HG02588 (cell line): ENCODE measurements at regions not wholly inside any gene's neighbourhood (a gene's known extent, or its start where the extent isn't known, plus 50 kb on each side); places are given as distances from the start of the nearest gene placed in this dataset.

Experiments
- ATAC-seq: cut with Tn5 transposase; IDR thresholded peaks from one replicate; pipeline ENCODE4 v1.9.1; 2021; ENCODE audit warnings: mild to moderate bottlenecking, moderate library complexity; ENCODE audit not compliant: unreplicated experiment

DNA sequence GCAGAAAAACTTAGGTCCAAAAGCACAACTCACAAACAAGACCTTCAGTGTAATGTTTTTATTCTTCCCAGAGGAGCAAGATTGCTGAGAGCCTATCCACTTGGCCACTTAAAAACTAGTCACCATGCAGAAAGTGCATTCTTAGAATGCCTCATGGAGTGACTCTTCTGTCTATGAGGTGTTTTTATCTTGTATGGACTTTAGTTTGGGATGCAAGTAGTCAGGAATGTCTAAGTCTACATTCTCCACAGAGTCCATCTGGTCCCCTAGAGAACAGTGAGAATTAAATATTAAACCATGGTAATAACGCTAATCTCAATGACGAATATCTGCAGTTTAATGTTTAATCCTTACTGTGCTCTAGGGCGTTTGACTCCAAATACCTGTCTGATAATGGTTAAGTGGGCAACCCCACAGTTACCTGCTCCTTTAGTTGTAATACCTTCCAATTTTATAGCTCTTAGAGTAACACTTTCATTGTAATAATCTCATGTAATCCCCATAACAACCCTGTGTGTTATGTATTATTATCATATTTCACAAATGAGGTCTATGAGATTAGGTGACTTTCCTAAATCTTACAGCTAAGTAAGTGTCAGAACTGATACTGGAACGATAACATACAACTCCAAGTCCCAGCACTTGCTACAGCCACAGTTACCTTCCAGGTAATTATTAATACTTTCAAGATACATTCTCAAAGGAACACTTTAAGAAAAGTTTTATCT, 235.6 kb upstream of the JADE1 start:
- ATAC-seq: no peak

DNA sequence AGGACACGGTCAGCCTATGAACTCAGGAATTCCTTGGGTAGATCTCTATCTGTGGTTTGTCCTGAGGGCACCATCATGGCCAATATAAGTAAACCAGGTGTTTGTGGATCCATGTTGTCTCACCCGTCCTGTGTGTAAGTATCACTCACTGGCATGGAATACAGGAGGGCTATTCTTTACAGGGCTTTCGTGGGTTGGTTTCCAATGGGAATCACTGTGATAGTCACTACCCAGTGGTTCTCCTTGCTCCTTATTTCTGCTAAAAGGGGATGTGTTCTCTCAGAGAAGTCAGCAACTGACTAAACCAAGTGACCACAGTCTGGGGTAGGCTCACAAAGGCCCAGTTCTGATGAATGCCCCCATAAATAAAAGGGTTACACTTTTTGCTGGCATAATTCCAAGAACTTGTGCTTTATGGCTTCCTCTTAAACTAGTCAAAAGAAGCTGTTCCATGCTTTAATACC, 236.7 kb upstream of the JADE1 start:
- ATAC-seq: no peak

DNA sequence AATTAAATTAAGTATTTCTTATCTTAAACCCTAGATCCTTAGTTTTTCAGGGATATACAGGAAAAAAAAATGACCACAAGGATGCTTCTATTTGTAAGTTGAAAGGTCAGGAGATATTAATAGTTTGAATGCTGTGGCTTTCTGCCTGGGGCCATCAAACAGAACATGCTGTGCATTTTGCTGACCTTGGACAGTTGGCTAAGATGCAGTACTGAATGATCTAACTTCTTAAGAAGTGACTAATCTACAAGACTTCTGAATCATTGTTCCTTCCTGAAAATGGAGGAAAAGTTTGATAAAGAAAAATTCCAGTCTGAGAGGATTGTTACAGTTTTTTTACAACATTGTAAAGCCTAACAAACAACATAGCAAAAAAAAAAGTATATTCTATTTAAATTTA, 237.8 kb upstream of the JADE1 start:
- ATAC-seq: no peak

DNA sequence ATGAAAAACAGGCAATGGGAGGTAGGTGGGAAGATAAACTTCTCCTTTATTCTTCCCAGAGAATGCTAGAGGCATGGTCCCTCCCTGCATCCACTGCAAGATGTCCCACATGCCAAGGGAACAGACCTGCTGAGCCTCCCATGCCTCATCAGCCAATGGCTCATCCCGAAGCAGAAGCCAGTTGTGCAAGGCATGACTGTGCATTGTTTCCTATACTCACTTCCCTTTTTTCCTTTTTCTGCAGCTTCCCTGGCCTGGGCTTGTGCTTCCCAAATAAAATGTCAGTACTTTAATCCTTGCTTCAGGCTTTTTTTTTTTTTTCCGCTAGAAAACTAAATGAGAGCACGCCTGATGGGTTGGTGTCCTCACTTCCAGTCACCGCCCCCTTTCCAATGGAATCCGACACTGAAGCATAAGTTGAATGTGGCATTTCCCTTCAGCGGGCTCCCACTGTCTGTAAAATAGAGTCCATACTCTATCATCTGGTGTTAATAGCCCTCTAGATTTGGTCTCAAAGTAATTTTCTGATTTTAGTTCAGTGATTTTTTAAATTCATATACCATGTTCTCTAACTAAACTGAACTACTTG, 239.0 kb upstream of the JADE1 start:
- ATAC-seq: no peak

DNA sequence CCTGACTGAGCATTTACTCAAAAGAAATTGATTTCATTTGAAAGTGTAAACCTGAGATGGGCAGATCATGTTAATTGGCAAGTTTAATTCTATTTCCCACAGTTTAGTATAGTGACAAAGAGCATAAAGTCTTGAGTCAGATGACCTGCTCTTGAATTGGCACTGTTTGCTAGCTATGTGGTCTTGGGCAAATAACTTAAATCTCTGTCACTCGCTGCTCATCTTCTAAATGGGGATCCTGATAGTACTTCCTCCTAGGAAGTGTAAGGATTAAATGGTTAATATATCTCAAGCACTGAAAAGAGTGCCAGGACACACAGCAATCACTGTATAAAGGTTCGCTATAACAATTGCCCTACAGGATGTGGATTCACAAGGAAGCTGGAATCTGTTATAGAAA, 242.8 kb upstream of the JADE1 start:
- ATAC-seq: no peak

DNA sequence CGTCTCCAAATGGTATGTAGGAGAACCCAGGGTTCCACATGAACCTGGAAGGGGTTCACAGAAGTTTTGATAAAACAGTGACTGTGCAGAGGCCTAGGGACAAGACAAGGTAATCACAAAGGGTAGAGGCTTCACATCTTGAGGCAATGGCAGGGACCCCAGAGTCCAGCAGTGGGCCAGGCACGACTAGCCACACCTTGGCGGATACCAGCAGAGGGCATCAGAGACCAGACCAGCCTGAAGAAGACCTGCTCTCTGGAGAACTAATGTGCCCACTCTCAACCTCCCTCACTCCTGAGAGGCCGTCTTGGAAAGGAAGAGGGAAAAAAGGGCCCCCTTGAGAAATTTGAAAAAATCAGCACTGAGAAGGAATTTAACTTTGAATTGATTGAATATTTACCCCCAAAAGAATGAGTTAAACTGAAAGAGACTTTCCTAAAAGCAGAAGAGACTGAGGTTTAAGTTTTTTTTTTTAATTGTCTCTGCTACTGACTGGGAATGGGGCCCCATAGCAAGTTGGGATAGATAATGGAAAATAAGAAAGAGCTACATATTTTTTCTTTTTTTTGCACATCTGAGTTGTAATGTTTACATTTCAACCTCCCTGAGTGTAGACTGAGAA, 243.8 kb upstream of the JADE1 start:
- ATAC-seq: no peak

DNA sequence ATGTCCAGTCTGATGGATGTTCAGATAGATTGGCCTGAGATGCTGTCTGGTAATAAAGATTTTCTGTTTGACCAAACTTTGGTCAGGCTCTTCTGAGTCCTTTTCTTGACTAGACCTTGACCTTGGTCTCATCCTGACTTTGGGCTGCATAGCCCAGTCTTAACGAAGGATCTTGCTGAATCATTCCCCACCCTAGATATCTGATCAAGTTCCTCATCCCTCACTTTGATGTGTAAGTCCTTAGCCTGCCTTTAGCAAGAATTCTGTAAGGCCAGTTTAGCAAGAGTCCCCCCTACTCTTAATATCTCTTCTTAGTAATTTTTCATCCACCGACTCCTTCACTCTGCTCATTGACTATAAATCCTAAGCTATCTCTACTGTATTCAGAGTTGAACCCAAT, 244.4 kb upstream of the JADE1 start:
- no peak for ATAC-seq

DNA sequence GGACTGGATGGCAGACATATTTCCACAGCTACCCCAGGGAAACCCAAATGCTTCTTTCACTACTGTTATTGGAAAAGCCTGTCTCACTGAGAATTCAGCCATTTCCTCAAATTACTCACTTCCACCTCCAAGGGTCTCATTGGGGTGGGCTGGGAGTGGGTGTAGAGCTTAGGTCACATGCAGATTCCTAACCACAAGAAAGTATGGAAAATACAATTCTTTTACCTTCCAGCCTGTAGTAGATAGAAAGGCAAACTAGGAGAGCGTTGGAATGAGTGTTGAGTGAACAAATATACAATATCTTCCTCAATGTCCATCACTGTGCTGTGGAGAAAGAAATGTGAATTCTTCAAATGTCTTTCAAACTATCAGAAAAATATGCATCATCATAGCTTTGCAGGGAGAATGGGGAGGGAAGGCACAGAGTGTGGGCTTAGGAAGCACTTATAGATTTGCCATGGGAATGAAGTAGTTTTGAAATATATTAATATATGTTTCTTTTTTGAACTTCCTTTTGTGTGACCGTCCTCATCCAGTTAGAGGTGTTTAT, 245.3 kb upstream of the JADE1 start:
- ATAC-seq: no peak

DNA sequence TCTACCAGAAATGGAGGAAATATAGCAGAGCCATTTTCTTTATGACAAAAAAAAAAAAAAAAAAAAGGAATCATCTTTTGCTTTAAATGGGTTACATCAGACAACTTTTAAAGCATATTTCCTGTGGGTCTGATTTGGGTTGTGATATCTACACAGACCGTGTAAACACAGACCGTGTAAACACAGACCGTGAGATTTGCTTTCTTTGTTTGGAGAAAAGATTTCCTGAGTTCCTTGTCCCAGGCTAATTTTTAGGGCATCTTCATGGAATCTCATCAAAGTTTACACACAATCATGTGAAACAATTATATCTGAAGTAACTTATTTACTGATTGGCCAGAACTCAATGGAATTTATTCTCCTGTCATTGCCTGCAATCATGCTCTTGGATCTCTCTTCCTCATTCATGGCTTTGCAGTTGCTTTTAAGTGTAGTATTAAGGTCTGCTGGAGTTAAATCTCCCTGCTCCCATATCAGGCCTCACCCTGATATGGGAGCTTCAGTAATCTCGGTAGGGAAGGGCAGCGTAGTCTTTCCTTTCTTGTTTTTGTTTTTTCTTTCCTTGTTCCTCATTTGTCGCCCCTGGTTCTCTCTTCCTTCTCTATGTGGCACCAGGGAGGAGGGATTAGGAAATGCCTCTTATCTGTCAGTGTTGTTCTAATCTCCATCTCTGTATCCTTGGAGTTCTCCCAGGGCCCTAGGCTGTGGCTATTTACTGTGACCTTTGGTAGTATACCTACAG, 248.6 kb upstream of the JADE1 start:
- no peak for ATAC-seq

DNA sequence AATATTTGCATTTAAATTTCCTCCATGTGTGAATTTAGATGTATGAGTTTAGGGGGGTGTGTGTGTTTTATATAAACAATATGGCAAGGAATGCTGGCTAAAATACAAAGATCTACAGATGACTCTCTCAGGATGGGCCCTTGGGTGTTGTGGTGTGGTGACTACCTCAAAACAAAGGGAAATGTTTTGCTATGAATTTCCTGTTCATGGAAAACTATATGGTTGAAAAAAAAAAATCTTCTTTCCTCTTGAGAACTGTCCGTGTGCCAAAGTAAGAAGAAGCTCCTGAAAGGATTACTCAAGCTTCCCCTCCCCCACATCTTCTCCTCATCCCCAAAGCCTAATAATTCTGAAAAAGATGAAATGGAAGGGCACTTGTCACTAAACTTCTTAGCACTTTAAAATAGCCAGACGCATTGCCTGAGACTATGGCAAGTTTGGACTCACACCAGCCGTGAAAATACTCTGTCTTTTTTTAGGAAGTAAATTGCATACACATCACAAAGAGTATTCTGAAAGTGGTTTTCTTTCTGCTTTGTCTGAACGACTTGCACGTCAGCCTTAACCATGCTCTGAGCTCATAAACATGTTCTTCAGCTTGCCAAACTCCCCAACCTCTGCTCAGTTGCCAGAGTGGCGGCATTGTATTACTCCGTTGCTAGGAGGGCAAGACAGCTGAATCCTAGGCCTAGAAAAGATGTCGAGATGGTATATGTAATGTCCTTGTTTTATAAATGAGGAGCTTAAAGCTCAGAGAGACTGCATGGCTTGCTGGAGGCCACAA, 250.4 kb upstream of the JADE1 start:
- ATAC-seq: no peak

DNA sequence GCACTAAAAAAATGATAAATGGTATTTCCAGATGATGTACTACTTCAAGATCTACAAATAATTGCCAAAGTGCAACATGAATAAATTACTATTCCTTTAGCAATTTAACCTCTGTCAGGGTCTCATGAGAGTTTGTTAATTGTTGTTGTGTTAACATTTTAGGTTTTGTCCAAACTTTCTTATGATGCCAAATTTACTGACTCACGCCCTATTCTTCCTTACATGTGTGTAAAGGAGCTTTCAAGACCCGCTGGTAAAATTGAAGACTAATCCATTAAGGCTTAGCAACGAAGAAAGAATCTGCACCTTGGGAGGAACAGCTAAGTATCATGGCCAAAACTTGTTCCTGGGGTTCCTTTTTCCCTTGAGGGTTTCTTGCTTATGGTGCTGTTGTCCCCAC, 252.7 kb upstream of the JADE1 start:
- no peak for ATAC-seq

DNA sequence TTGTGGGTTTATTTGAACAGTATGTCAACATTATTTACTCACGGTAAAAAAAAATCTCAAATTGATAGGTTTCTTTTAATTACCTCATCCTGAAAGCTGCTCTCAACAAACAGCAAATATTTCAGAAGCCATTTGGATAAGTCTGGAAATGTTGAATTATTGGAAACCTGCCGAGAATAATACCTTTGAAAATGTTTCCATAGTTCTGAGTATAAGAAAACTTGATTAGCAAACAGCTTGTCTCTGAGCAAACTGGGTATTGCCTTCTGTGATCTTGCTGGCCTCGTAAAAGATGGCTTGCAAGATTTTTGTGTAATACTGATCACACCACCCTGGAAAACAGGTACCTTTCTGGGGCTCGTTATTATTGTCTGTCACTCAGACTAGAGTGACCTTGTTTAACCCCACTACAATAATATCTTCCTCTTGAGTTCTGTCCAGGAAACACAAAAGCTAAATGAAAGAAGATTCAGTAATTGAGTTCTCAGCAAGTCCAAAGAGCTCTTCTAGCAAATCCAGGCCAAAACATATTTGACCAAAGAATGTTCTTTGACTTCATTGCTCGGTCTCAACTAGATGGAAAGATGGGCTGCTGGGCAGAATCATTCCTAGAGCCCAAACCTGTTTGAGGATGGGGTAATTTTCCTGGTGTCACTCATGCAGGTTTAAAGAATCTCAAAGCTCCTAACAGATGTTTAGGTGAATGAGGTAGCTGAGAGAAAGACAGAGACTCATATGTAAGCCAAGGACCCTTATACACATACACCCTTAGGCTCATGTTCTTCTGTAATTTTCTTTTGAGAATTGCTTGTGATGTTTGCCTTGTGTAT, 255.6 kb upstream of the JADE1 start:
- no peak for ATAC-seq

DNA sequence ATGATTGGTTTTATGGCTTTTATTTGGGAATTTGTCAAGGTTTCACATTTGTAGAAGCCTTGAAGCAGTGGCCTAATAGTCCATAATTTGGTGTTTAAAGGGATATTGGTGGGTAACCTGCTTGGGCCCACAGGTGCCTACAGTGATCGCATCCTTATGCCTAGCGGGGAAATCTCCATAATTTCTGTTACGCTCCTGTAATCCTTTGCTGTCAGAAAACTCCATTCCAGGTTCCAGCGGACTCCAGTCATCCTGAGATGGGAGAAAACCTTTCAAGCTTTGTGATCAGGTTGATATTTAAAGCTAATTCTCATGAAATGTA, 257.0 kb upstream of the JADE1 start:
- no peak for ATAC-seq

DNA sequence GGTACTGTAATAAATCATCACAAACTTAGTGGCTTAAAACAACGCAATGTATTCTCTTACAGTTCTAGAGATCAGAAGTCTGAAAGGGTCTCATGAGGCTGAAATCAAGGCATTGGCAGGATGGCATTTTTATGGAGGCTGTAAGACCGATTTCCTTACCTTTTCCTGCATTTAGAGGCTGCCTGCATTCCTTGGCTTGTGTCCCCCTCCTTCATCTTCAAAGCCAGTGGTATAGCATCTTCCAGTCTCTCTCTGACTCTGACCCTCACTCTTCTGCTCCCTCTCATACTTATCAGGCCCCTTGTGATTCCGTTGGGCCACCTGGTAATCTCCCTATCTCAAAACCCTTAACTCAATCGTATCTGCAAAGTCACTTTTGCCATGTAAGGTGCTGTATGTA, 258.2 kb upstream of the JADE1 start:
- ATAC-seq: no peak

DNA sequence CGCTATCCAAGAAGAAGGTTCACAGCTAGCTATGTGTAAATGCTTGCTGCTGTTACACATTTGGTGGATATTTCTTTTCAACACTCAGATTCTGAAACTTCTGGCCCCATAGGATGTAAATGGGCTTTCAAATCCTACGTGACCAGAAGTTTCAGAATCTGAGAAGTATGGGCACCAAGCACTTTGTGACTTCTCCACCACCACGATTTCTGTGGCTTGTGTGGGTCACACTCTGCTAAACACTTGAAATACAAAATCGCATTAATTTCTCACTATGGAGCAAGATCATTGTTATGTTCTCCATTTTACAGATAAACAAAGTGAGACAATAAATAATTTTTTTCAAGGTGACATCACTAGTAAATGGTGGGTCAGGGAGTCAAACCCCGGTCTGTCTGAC, 259.4 kb upstream of the JADE1 start:
- peak; percentile 43 for ATAC-seq

DNA sequence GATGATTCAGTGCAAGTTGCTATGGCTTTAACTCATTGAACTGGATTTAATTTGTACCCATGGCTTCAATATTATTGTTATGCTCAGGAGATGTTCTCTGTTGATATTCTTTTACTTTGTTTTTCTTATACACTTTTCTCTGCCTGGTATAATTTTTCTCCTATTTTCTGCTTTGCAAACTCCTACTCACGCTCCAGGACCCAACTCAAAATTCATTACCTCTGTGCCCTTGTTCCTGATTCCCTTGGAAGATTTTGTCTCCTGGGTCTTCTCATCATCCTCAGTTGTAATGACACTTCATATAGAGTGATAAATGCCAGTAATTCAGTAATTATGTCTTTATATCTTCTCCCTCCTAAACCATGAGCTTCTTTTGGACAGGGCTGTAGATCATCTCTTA, 259.9 kb upstream of the JADE1 start:
- no peak for ATAC-seq

DNA sequence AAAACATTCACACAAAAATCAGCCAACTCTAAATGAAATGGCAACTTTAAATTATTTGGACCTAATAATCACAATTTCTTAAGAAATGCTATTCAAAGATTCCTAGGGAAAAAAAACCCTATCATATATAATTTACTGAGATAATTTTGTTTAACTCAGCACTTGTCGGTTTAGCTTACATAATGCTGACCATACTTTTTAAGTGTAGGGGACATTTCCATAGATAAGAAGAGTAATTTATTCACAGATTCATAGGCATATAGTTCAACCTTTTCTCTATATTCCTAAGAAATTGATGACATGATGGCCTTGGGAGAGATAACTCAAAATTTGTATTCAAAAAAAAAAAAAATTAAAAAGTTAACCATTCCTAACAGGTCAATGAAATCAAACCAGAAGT, 260.8 kb upstream of the PGRMC2 start:
- ATAC-seq: no peak

DNA sequence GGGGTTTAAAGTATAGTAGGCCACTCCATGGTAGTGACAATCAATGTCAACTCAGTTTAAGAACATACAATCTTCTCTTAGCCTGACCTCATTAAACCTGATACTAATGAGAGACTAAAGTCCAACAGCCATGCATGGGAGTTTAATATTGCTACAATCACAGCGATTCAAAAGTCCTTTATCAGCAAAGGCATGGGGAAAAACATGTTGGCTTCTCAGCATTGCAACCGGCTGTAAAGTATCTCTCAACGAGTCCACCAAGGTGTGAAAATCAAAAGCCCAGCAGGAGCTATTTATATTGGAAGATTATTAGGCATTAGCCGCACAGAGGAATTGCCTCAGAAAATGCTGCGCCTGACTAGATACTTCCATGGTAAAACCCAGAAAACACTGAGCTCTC, 256.7 kb upstream of the PGRMC2 start:
- ATAC-seq: no peak

DNA sequence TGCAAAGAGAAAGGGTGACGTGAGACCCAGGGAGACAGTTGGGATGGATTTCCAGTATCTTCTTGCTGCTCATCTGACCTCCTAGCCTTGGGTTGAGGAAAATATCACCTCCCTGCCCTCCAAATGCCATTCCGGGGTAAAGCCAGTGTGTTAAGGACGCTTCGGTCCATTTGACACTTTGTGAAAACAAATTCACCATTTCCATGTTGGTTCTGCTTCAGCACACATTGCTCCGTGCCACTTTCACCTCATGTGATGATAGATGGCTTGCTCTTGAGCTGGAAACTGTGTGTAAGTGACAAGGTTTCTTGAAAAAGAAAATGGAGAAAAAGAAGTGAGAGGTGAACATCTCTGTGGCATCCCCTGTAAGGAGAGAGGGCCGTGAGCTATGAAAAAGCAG, 256.1 kb upstream of the PGRMC2 start:
- ATAC-seq: no peak

DNA sequence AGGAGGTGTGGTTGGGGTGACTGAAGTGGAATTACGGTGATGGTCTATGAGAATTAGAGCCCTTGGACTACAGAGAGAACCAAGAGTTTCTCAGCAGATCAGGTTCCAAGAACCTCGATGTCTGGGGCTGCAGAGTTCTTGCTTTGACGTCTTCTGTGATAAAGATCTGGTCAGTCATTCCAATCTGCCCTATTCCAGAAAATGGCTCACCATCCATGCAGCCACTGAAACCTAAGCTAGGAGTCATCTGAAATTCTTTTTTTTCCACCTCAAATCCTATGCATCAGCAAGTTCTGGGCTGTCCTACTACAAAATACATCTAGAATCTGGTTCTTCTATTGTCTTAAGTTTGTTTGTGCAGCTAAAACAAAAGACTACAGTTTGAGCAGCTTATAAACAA, 254.4 kb upstream of the PGRMC2 start:
- no peak for ATAC-seq
